ENCODE measurements at regions not wholly inside any gene's neighbourhood (a gene's known extent, or its start where the extent isn't known, plus 50 kb on each side); places are given as distances from the start of the nearest gene placed in this dataset.

DNA sequence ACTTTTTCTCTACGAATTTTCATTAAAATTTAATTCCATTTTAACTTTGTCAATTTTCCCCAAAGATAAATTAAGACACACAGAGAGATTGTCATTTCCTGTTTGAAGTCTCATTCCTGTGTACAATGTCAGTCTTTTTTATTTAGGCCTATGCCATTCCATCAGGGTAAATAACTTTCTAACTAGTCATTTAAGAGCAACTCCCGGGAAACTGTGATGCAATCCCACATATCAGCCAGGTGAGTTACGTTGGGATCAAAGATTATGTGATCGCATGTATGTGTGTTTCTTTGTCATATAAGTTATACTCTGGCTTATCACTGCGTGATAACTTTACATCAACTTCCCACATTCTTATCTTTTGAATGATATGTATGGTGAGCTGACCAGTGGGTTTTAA is 86.1 kb upstream of the S1PR1 start:
- H3K4me3 ChIP-seq (ENCODE audit: low read depth, low read length): no peak overlapping the region
- H3K9me3 ChIP-seq (ENCODE audit: control insufficient read depth, insufficient read depth, low read depth, low read length): no peaks in the 10 kb centered on the region
- POLR2A ChIA-PET: no interaction called here
- H3K36me3 ChIP-seq (ENCODE audit: control insufficient read depth in 2 of 2, insufficient read depth in 1 of 2, low read length in 2 of 2): no peaks in the 10 kb centered on the region
- no peak overlapping the region for H3K27ac ChIP-seq (ENCODE audit: extremely low read depth, low read depth, low read length)
- TF ChIP-seq ZNF658 (tag by site-specific recombination; IDR thresholded peaks at IDR 0.05) (no peak), ZNF654 (tag by site-specific recombination; IDR thresholded peaks at IDR 0.05; ENCODE audit: low read depth) (no peak), ZNF394 (tag by site-specific recombination; IDR thresholded peaks at IDR 0.05; ENCODE audit: borderline replicate concordance) (no peak), ZNF426 (tag by site-specific recombination; IDR thresholded peaks at IDR 0.05) (no peak), TCF7L2 (IDR thresholded peaks at IDR 0.05; ENCODE audit: borderline replicate concordance, low read depth, low read length) (no peak)
- CTCF ChIA-PET: interaction anchor here (0.9 to 1.0 kb wide), 2 partner anchors 14 to 138 kb away, joined by 3 read pairs; no protein-coding TSS in a partner anchor
- H3K4me1 ChIP-seq (ENCODE audit: control insufficient read depth, insufficient read depth, low read length): peaks cover 4% of the 10 kb centered on the region

DNA sequence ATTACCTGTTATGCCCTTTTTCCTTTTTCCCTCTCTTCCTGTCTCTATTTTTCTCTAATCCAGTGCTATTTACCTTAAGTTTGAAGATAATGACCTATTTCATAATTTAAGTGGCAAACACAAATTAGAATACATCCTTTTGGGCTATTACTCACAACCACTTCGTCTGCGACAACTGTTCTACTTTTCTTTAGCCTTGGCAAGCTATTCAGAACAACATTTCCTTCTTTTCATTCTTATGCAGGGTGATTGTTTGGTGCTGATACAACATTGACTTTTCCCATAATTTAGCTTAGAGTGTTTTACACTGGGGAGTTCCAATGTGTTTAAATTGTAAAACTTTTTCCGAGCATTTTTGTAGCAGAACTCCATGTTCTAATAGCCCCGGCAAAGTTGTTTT is 86.6 kb upstream of the S1PR1 start:
- ChIA-PET CTCF (interaction anchor here (1.6 kb wide), 1 partner anchor 8 kb away, joined by 5 read pairs; no protein-coding TSS in a partner anchor), POLR2A (no interaction called here)
- H3K9me3 ChIP-seq (ENCODE audit: control insufficient read depth, insufficient read depth, low read depth, low read length): no peaks in the 10 kb centered on the region
- H3K27ac ChIP-seq (ENCODE audit: extremely low read depth, low read depth, low read length): no peak overlapping the region
- H3K4me1 ChIP-seq (ENCODE audit: control insufficient read depth, insufficient read depth, low read length): peaks cover 4% of the 10 kb centered on the region
- TF ChIP-seq OVOL3 (tag by site-specific recombination; IDR thresholded peaks at IDR 0.05) (no peak), ZNF155 (tag by site-specific recombination; IDR thresholded peaks at IDR 0.05) (no peak), ZNF416 (tag by site-specific recombination; IDR thresholded peaks at IDR 0.05) (no peak), HOXC10 (CRISPR knock-in tag; IDR thresholded peaks at IDR 0.05) (no peak), ZNF223 (tag by site-specific recombination; IDR thresholded peaks at IDR 0.05) (no peak), ZNF830 (tag by site-specific recombination; IDR thresholded peaks at IDR 0.05; ENCODE audit: low read depth) (no peak), ZNF214 (tag by site-specific recombination; IDR thresholded peaks at IDR 0.05; ENCODE audit: borderline replicate concordance) (no peak), ZNF37A (tag by site-specific recombination; IDR thresholded peaks at IDR 0.05) (no peak), ZNF660 (tag by site-specific recombination; IDR thresholded peaks at IDR 0.05) (no peak), ZSCAN16 (tag by site-specific recombination; IDR thresholded peaks at IDR 0.05) (no peak)
- TF ChIP-seq, protein P1, sequence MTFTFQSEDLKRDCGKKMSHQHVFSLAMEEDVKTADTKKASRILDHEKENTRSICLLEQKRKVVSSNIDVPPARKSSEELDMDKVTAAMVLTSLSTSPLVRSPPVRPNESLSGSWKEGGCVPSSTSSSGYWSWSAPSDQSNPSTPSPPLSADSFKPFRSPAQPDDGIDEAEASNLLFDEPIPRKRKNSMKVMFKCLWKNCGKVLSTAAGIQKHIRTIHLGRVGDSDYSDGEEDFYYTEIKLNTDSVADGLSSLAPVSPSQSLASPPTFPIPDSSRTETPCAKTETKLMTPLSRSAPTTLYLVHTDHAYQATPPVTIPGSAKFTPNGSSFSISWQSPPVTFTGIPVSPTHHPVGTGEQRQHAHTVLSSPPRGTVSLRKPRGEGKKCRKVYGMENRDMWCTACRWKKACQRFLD (tag by site-specific recombination; IDR thresholded peaks at IDR 0.05): no peak
- TF ChIP-seq, protein P2, sequence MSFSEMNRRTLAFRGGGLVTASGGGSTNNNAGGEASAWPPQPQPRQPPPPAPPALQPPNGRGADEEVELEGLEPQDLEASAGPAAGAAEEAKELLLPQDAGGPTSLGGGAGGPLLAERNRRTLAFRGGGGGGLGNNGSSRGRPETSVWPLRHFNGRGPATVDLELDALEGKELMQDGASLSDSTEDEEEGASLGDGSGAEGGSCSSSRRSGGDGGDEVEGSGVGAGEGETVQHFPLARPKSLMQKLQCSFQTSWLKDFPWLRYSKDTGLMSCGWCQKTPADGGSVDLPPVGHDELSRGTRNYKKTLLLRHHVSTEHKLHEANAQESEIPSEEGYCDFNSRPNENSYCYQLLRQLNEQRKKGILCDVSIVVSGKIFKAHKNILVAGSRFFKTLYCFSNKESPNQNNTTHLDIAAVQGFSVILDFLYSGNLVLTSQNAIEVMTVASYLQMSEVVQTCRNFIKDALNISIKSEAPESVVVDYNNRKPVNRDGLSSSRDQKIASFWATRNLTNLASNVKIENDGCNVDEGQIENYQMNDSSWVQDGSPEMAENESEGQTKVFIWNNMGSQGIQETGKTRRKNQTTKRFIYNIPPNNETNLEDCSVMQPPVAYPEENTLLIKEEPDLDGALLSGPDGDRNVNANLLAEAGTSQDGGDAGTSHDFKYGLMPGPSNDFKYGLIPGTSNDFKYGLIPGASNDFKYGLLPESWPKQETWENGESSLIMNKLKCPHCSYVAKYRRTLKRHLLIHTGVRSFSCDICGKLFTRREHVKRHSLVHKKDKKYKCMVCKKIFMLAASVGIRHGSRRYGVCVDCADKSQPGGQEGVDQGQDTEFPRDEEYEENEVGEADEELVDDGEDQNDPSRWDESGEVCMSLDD (tag by site-specific recombination; IDR thresholded peaks at IDR 0.05): no peak
- no peaks in the 10 kb centered on the region for H3K36me3 ChIP-seq (ENCODE audit: control insufficient read depth in 2 of 2, insufficient read depth in 1 of 2, low read length in 2 of 2)
- H3K4me3 ChIP-seq (ENCODE audit: low read depth, low read length): no peak overlapping the region

DNA sequence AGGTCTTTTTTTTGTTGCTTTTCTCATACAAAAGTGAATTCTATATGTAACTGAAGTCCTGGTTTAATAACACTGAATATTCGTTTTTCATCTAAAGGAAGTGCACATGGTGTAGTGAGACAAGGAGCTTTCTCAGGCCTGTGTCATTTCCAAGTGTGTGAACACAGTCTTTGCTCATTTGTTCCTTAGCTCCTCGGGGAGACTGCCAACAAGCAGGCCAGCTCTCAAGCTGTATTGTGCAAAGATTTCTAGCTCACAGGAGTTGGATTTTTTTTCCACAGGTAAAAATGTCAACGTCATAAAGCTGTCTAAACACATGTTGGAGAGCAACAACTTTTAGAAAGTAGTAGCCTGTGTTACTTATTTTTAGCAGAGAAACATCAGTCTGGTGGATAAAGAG is 87.8 kb upstream of the S1PR1 start:
- Histone ChIP-seq H3K4me1 (ENCODE audit: control insufficient read depth, insufficient read depth, low read length) (peaks cover 4% of the 10 kb centered on the region), H3K36me3 (ENCODE audit: control insufficient read depth in 2 of 2, insufficient read depth in 1 of 2, low read length in 2 of 2) (no peaks in the 10 kb centered on the region), H3K9me3 (ENCODE audit: control insufficient read depth, insufficient read depth, low read depth, low read length) (no peaks in the 10 kb centered on the region), H3K27ac (ENCODE audit: extremely low read depth, low read depth, low read length) (no peak overlapping the region), H3K4me3 (ENCODE audit: low read depth, low read length) (no peak overlapping the region)
- TF ChIP-seq ZNF664 (tag by site-specific recombination; IDR thresholded peaks at IDR 0.05) (no peak), ZNF670 (tag by site-specific recombination; IDR thresholded peaks at IDR 0.05; ENCODE audit: low read depth) (no peak), GFI1B (tag by site-specific recombination; IDR thresholded peaks at IDR 0.05) (no peak), ZNF707 (tag by site-specific recombination; IDR thresholded peaks at IDR 0.05) (no peak)
- TF ChIP-seq, protein P3, sequence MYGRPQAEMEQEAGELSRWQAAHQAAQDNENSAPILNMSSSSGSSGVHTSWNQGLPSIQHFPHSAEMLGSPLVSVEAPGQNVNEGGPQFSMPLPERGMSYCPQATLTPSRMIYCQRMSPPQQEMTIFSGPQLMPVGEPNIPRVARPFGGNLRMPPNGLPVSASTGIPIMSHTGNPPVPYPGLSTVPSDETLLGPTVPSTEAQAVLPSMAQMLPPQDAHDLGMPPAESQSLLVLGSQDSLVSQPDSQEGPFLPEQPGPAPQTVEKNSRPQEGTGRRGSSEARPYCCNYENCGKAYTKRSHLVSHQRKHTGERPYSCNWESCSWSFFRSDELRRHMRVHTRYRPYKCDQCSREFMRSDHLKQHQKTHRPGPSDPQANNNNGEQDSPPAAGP (tag by site-specific recombination; IDR thresholded peaks at IDR 0.05): no peak
- ChIA-PET POLR2A (no interaction called here), CTCF (interaction anchor here (0.7 to 1.6 kb wide), 2 partner anchors 9 to 30 kb away, joined by 4 to 5 read pairs; no protein-coding TSS in a partner anchor)

Measured in HEK293 (cell line).